MM.1S (cell line): ENCODE measurements at regions not wholly inside any gene's neighbourhood (a gene's known extent, or its start where the extent isn't known, plus 50 kb on each side); places are given as distances from the start of the nearest gene placed in this dataset.

ENCODE experiments used
- DNase-seq: peaks from one replicate; pipeline ENCODE4 v3.0.0-alpha.2; 2015
- H2AFZ ChIP-seq: fragments of 300-600 bp; sonication (generic); 2 replicates; pipeline ENCODE4 v1.6.0; 2016; ENCODE audit warnings: antibody characterized with exemption, low read length
- H3F3A ChIP-seq: fragments of 300-600 bp; sonication (generic); 2 replicates; pipeline ENCODE4 v1.6.1; 2016; ENCODE audit warnings: mild to moderate bottlenecking, antibody characterized with exemption, low read length, moderate library complexity, mixed read lengths; ENCODE audit not compliant: insufficient read depth
- H3K27ac ChIP-seq: fragments of 300-600 bp; sonication (generic); 2 replicates; pipeline ENCODE4 v1.5.1; 2016; ENCODE audit warnings: mild to moderate bottlenecking, low read length
- H3K27me3 ChIP-seq: fragments of 300-600 bp; sonication (generic); replicated peaks from 2 replicates; pipeline ENCODE4 v1.6.0; 2016; ENCODE audit warnings: low read length; ENCODE audit not compliant: insufficient read depth
- H3K36me3 ChIP-seq: fragments of 300-600 bp; sonication (generic); replicated peaks from 2 replicates; pipeline ENCODE4 v1.6.1; 2016; ENCODE audit warnings: mild to moderate bottlenecking, low read length, mixed read lengths; ENCODE audit not compliant: insufficient read depth
- H3K4me1 ChIP-seq: fragments of 300-600 bp; sonication (generic); 2 replicates; pipeline ENCODE4 v1.6.1; 2016; ENCODE audit warnings: low read length, mixed read lengths
- H3K4me2 ChIP-seq: fragments of 300-600 bp; sonication (generic); 2 replicates; pipeline ENCODE4 v1.6.0; 2016; ENCODE audit warnings: low read depth, low read length
- H3K4me3 ChIP-seq: fragments of 300-600 bp; sonication (generic); 2 replicates; pipeline ENCODE4 v1.5.1; 2016; ENCODE audit warnings: low read length, mixed read lengths
- H3K79me2 ChIP-seq: fragments of 300-600 bp; sonication (generic); 2 replicates; pipeline ENCODE4 v1.6.1; 2016; ENCODE audit warnings: mixed run types, low read length, mixed read lengths
- H3K9ac ChIP-seq: fragments of 300-600 bp; sonication (generic); 2 replicates; pipeline ENCODE4 v1.6.1; 2016; ENCODE audit warnings: low read length, mixed read lengths
- H3K9me2 ChIP-seq: fragments of 300-600 bp; sonication (generic); replicated peaks from 2 replicates; pipeline ENCODE4 v1.6.1; 2016; ENCODE audit warnings: mild to moderate bottlenecking, low read length, mixed read lengths; ENCODE audit not compliant: insufficient read depth
- H3K9me3 ChIP-seq: fragments of 300-600 bp; sonication (generic); replicated peaks from 2 replicates; pipeline ENCODE4 v1.6.1; 2016; ENCODE audit warnings: mild to moderate bottlenecking, low read length, mixed read lengths; ENCODE audit not compliant: insufficient read depth
- H4K20me1 ChIP-seq: fragments of 300-600 bp; sonication (generic); 2 replicates; pipeline ENCODE4 v1.6.1; 2016; ENCODE audit warnings: mild to moderate bottlenecking, low read length, moderate library complexity, mixed read lengths; ENCODE audit not compliant: insufficient read depth
- CTCF ChIP-seq: fragments of 300-600 bp; sonication (generic); IDR thresholded peaks from 2 replicates; pipeline ENCODE4 v1.5.1; 2016; ENCODE audit warnings: antibody characterized with exemption, low read length, mixed read lengths
- EZH2 ChIP-seq: fragments of 300-600 bp; sonication (generic); optimal IDR thresholded peaks from 2 replicates; pipeline ENCODE3; 2017; ENCODE audit warnings: low read depth, mild to moderate bottlenecking, antibody characterized with exemption, low read length, mixed read lengths
- EZH2phosphoT487 ChIP-seq: fragments of 300-600 bp; sonication (generic); IDR thresholded peaks from 2 replicates; pipeline ENCODE4 v1.6.1; 2018; ENCODE audit warnings: antibody characterized with exemption, low read length

- H3K27me3 ChIP-seq: no peaks in the 10 kb centered on the region
- no peak overlapping the region for H3K9ac ChIP-seq
- no peaks in the 10 kb centered on the region for H3K79me2 ChIP-seq
- no peak overlapping the region for H2AFZ ChIP-seq
- no peak for DNase-seq
- H3F3A ChIP-seq: peaks cover 23% of the 10 kb centered on the region
- no peak overlapping the region for H3K4me2 ChIP-seq
- no peak for TF ChIP-seq EZH2phosphoT487
- TF ChIP-seq EZH2: no peak
- no peaks in the 10 kb centered on the region for H3K36me3 ChIP-seq
- peaks cover 28% of the 10 kb centered on the region for H3K4me1 ChIP-seq
- H4K20me1 ChIP-seq: no peaks in the 10 kb centered on the region
- no peaks in the 10 kb centered on the region for H3K9me2 ChIP-seq
- no peak overlapping the region for H3K4me3 ChIP-seq
- H3K9me3 ChIP-seq: no peaks in the 10 kb centered on the region
- no peak overlapping the region for H3K27ac ChIP-seq
These were observed 389.9 kb downstream of the TNS1 start for GRCh38 chr2:217612920-217613319.

- no peak for TF ChIP-seq EZH2
- no peak for TF ChIP-seq EZH2phosphoT487
- TF ChIP-seq CTCF: no peak
- Histone ChIP-seq H4K20me1 (no peaks in the 10 kb centered on the region), H3K9me3 (no peaks in the 10 kb centered on the region), H3F3A (peaks cover 23% of the 10 kb centered on the region), H3K4me2 (no peak overlapping the region), H3K27ac (no peak overlapping the region), H3K9ac (no peak overlapping the region), H3K4me1 (peaks cover 28% of the 10 kb centered on the region), H3K4me3 (no peak overlapping the region), H3K36me3 (no peaks in the 10 kb centered on the region), H2AFZ (no peak overlapping the region), H3K9me2 (no peaks in the 10 kb centered on the region), H3K79me2 (no peaks in the 10 kb centered on the region), H3K27me3 (no peaks in the 10 kb centered on the region)
- DNase-seq: no peak
These were observed 390.6 kb downstream of the TNS1 start for GRCh38 chr2:217612211-217612610.

- no peak overlapping the region for H3K4me3 ChIP-seq
- no peaks in the 10 kb centered on the region for H3K9me3 ChIP-seq
- H3K27ac ChIP-seq: peak overlapping the region; percentile 99
- no peaks in the 10 kb centered on the region for H3K9me2 ChIP-seq
- no peaks in the 10 kb centered on the region for H3K36me3 ChIP-seq
- H2AFZ ChIP-seq: peak overlapping the region; percentile 38
- no peaks in the 10 kb centered on the region for H3K79me2 ChIP-seq
- no peaks in the 10 kb centered on the region for H3K27me3 ChIP-seq
- peaks cover 23% of the 10 kb centered on the region for H3F3A ChIP-seq
- H3K4me2 ChIP-seq: peak overlapping the region; percentile 70; the same call in 1 of the 2 replicates
- peaks cover 28% of the 10 kb centered on the region for H3K4me1 ChIP-seq
- H3K9ac ChIP-seq: no peak overlapping the region
- DNase-seq: no peak
- no peaks in the 10 kb centered on the region for H4K20me1 ChIP-seq
- TF ChIP-seq CTCF (no peak), EZH2 (no peak), EZH2phosphoT487 (no peak)
These were observed 391.1 kb downstream of the TNS1 start for GRCh38 chr2:217611626-217612127.

GRCh38 chr2:217611056-217611455 lies 391.7 kb downstream of the TNS1 start:
- Histone ChIP-seq H3F3A (peaks cover 23% of the 10 kb centered on the region), H3K9me3 (no peaks in the 10 kb centered on the region), H3K9ac (peak overlapping the region; percentile 72), H2AFZ (peak overlapping the region; percentile 38), H4K20me1 (no peaks in the 10 kb centered on the region), H3K4me3 (peak overlapping the region; percentile 29; the same call in 1 of the 2 replicates), H3K9me2 (no peaks in the 10 kb centered on the region), H3K4me1 (peaks cover 28% of the 10 kb centered on the region), H3K36me3 (no peaks in the 10 kb centered on the region), H3K27ac (peak overlapping the region; percentile 99), H3K79me2 (no peaks in the 10 kb centered on the region), H3K4me2 (peak overlapping the region; percentile 70), H3K27me3 (no peaks in the 10 kb centered on the region)
- DNase-seq: no peak
- TF ChIP-seq CTCF: no peak
- TF ChIP-seq EZH2phosphoT487: no peak
- TF ChIP-seq EZH2: no peak
